Brain microvascular endothelial cell (primary cell): ENCODE measurements at regions not wholly inside any gene's neighbourhood (a gene's known extent, or its start where the extent isn't known, plus 50 kb on each side); places are given as distances from the start of the nearest gene placed in this dataset.

Experiments used
- DNase-seq: peaks from one replicate; pipeline ENCODE4 v3.0.0-alpha.2; 2020
- H3K27ac ChIP-seq: fragments of 250-450 bp; sonication (Bioruptor Pico); 2 replicates; pipeline ENCODE4 v1.5.1; 2020; ENCODE audit warnings: mild to moderate bottlenecking, moderate library complexity
- H3K27me3 ChIP-seq: fragments of 250-450 bp; sonication (Bioruptor Pico); replicated peaks from 2 replicates; pipeline ENCODE4 v1.5.1; 2020; ENCODE audit warnings: mild to moderate bottlenecking
- H3K36me3 ChIP-seq: fragments of 250-450 bp; sonication (Bioruptor Pico); replicated peaks from 2 replicates; pipeline ENCODE4 v1.5.1; 2020; ENCODE audit warnings: mild to moderate bottlenecking
- H3K4me3 ChIP-seq: 2 replicates; pipeline ENCODE4 v1.5.1; 2011; ENCODE audit warnings: low read depth, mild to moderate bottlenecking, control low read depth, low read length, moderate library complexity
- CTCF ChIP-seq: IDR thresholded peaks from 2 replicates; pipeline ENCODE4 v1.5.1; 2011; ENCODE audit warnings: low read depth, mild to moderate bottlenecking, moderate library complexity, low read length, control low read depth, inconsistent platforms; ENCODE audit errors: missing control alignments
- in situ Hi-C: cut with HindIII; loops from 2 replicates; pipeline ENCODE4 v1.10.0; 2017; ENCODE audit warnings: low sequenced_read_pairs, low pct_ligation_motif_present

DNA sequence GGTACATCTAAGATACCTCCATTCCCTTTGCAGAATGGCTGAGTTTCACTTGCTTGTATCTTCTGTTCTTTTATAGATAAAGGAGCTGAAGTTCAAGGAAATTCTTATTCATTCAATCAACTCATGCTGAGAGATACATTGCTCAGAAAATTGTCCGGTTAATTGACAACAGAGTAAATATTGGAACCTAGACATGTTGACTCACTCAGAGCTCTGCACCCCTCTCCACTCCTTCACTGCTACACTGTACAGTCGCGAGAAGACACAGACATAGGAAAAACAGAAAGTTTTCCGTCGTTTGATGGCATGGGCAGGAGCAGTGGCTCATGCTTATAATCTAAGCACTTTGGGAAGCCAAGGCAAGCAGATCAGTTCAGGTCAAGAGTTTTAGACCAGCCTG lies 690.5 kb upstream of the SOX9 start:
- no peaks in the 10 kb centered on the region for H3K36me3 ChIP-seq
- no peak for TF ChIP-seq CTCF
- no peak overlapping the region for H3K4me3 ChIP-seq
- H3K27ac ChIP-seq, result no peak overlapping the region
- no peak for DNase-seq
- H3K27me3 ChIP-seq, result no peaks in the 10 kb centered on the region
- in situ Hi-C loops, result loop anchor here (25.0 kb wide), 1 partner anchor 1107 kb away; no protein-coding TSS in a partner anchor

- H3K4me3 ChIP-seq, result no peak overlapping the region
- no peak for DNase-seq
- TF ChIP-seq CTCF, result no peak
- H3K36me3 ChIP-seq, result no peaks in the 10 kb centered on the region
- in situ Hi-C loops, result loop anchor here (25.0 kb wide), 1 partner anchor 1106 kb away; no protein-coding TSS in a partner anchor
- no peak overlapping the region for H3K27ac ChIP-seq
- H3K27me3 ChIP-seq, result no peaks in the 10 kb centered on the region
Observed at GRCh38 chr17:71431146-71431545, 689.7 kb upstream of the SOX9 start.

GRCh38 chr17:71432378-71433315 lies 688.2 kb upstream of the SOX9 start:
- Histone ChIP-seq H3K36me3 (no peaks in the 10 kb centered on the region), H3K27ac (no peak overlapping the region), H3K4me3 (no peak overlapping the region), H3K27me3 (no peaks in the 10 kb centered on the region)
- no peak for TF ChIP-seq CTCF
- in situ Hi-C loops, result loop anchor here (25.0 kb wide), 1 partner anchor 1105 kb away; no protein-coding TSS in a partner anchor
- DNase-seq, result no peak

GRCh38 chr17:71434716-71435115 lies 686.1 kb upstream of the SOX9 start:
- no peak overlapping the region for H3K27ac ChIP-seq
- no peak for DNase-seq
- H3K27me3 ChIP-seq, result no peaks in the 10 kb centered on the region
- in situ Hi-C loops, result loop anchor here (25.0 kb wide), 1 partner anchor 1103 kb away; no protein-coding TSS in a partner anchor
- TF ChIP-seq CTCF, result no peak
- no peak overlapping the region for H3K4me3 ChIP-seq
- H3K36me3 ChIP-seq, result no peaks in the 10 kb centered on the region

DNA sequence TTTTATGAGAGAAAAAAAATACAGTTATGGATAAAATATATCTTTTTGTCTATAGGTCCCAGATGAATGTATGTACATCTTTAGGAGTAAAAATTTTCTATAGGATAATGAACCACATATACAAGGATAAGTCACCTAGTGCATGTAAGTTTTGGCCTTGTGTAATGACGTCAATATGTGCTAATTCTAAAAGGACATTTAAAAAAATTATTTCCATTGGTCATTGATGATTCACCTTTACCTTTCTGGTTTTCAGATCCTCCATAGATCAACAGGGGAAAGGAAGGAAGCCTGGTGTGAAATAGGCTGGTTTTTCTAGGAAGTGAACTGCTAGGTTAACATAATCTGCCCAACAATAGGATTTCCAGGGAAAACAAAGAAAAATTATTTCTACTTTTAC lies 684.3 kb upstream of the SOX9 start:
- Histone ChIP-seq H3K4me3 (no peak overlapping the region), H3K36me3 (no peaks in the 10 kb centered on the region), H3K27me3 (no peaks in the 10 kb centered on the region), H3K27ac (no peak overlapping the region)
- no peak for TF ChIP-seq CTCF
- DNase-seq, result no peak
- in situ Hi-C loops, result loop anchor here (25.0 kb wide), 1 partner anchor 1101 kb away; no protein-coding TSS in a partner anchor
